Activated T-helper 1 cell treated with anti-CD3 and anti-CD28 coated beads, Interleukin-2, amount 50 U/mL, for 16 hours (primary cell): ENCODE measurements at regions not wholly inside any gene's neighbourhood (a gene's known extent, or its start where the extent isn't known, plus 50 kb on each side); places are given as distances from the start of the nearest gene placed in this dataset.

Experiments used
- DNase-seq, 2 donors: peaks; one replicate each; pipeline ENCODE4 v3.0.0-alpha.2; 2020; ENCODE audit warnings: low read depth in 1 of 2, low spot score in 1 of 2

DNA sequence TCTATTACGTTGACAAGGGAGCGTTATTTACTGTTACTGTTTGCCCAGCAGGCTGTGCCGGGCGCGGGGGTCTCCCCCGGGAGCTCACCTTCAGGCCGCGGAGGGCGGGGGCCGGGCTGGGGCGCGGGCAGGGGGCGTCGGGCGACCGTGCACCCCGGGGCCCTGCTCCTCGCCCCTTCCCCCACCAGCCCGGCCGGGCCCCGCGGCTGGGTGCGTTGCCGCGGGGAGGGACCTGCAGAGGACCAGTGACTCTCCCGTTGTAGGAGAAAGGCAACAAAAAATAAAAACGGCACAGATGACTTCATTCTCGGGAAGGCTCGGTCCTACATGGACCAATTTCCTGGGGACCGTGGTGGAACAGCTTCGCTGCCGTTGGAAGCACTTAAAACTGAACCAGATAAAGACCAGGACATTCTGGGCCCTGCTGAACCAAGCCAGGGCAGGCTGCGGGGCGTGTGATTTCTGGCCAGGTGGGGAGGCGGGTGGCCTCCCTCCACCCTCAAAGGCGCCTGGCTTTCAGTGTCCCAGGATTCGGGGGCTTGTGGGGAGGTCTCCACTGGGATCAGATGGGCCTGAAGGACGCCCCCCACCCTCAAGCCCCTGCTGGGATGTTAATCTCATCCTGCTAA lies 57.4 kb downstream of the IGLL1 start:
- DNase-seq: no peak

DNA sequence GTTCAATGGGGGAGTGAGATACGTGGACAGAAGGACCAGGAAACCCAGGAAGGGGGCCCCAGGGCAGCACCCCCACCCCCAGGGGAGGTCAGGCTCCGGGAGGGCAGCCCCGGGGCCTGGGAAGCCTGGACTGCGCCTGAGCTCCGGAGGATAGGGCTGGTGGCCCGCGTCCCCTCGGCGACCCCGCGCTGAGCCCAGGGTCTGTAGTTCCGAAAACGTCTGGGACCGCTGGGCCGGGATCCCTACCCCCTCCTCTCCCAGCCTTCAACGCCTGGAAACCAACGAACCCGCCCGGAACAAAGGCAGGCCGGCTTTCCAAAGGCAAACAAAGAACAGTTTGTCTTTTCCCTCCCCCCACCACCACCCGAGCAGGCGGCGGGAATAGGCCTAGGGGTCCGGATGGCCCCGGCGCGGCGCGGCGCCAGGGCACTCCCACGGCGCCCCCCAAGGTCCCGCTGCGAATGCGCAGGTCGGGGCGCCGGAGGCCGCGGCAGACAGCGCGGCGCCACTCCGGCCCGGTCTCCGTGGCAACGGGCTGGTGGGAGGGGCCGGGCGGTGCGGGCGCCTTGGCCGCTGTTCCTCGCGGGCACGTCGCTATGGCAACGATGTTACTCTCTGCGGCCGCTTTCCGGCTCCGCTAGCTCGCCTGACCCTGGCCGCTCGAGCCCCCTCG lies 58.5 kb downstream of the IGLL1 start:
- DNase-seq: peak; percentile 37 to 49

DNA sequence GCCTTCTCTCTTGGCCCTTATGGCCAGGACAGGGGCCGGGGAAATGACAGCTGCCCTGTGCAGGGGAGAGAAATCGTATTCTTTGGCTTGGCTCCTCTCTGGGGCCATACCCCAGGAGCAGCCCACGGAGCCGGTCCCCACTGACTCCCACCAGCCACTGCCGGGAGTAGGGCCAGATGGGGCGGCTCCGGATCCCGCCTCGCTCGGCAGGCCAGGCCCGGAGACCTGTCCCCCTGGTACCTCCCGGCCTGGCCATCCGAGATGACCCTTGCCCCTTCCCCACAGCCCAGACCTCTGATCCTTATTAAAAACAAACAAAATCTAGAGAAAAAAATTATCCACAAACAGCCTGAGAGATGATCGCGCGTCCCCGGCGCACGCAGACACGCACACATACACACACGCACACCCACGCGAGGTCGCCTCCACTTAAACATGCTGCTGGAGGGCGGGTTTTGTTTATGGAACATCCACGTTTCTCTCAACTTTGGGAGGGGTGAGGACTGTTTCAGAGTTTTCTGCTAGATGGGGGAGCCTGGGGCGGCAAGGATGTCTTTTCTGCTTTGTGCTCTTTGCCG lies 59.1 kb downstream of the IGLL1 start:
- DNase-seq: no peak

DNA sequence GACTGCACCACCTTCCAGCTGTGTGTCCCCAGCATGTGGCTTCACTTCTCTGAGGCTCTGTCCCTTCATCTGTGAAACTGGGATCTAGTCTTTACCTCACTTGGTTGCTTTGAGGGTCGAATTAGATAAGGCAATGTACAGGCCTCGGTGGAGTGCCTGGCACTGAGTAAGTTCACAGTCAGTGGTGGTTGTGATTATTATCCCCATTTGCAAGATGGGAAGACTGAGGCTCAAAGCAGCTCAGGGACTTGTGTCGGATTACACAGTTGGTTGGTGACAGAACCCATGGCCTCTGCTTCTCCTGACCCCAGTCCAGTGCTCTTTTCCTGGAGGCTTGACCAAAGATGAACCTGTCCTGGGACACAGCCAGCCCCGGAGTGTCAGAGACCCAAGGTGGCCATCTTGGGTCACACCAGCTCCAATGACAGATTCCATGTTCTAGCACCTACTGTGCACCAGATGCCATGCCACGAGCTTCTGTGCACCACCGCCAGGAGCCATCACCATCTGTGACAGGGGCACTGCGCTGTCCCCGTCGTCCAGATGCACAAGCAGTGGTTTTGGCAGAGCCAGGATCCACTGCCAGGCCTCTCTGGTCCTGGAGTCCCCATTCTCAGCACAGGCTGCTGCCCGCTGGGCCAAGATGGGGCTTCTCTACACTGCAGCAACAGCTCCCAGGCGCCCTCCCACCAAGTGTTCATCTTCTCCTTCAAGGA lies 60.5 kb downstream of the IGLL1 start:
- no peak for DNase-seq

DNA sequence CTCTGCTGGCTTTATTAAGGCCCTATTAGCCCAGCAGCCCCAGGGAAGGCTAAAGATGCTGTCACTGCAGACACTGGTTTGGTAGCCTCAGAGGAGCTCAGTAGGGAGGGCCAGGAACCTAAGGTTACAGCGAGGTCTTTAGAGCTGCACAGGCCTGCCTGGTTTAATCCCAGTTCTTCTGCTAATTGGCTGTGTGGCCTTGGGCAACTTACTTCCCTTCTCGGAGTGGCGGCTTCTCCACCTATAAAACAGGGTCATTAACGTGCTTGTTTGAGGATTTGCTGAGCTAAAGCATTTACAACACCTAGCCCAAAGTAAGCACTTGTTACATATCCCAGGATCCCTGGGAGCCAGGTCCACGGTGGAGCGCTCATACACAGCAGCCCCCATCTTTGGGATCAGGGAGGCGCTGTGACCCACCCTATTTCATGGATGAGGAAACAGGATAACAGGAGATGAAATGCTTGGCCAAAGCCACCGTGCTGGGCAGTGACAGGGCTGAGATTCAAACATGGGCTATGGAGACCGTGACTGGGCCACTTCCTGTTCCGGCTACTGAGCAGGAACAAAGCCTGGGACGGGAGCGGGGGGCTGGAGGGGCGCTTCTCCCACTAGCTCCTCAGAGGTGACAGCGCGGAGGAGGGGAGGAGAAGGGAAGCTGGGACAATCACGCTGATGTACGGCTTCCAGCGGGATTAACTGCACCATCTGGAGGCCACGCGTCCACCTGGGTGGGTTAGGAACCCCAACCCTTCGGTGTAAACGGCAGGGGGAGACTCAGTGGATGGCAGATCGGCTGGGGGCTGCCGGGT lies 61.5 kb downstream of the IGLL1 start:
- no peak for DNase-seq

DNA sequence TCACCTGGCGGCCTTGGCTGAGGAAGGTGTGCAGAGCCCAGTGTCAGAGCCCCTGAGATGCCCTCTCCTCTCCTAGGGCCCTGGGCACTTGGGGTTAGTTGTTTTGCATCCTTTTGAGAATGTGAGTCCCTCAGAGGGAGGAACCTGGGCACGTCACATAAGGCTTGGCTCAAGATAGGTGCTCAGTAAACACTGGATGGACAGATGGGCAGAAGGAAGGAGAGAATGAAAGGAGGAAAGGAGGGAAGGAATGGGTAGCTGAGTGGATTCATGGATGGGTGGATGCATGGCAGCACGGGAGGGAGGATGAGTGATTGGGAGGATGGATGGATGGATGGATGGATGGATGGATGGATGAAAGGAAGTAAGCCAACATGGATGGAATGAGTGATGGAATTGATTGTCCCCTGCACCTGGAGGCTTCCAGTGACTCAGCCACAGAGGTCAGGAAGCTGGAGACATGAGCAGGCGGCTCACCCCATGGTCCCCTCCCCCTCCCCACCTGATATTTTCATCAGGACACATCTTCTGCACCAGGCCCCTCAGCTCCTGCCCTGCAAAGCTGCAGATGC lies 62.2 kb downstream of the IGLL1 start:
- DNase-seq: no peak

DNA sequence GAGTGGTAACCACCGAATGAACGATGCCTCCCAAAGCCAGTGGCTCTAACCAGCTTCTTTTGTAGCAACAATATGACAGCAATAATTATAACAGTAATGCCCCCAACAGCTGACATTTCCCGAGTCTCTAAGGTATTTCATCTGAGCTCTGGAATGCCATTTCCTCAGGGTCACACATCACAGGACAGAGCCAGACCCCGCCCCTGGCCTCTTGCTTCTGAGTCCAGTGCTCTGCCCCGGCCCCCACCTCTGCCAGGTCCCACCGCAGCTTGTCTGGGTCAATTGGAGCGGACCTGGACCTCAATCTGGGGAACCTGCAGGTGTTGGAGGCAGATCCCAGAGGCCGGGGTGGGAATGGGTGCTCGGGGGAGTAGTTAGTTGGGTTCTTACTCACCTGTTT lies 63.8 kb downstream of the IGLL1 start:
- DNase-seq: no peak

DNA sequence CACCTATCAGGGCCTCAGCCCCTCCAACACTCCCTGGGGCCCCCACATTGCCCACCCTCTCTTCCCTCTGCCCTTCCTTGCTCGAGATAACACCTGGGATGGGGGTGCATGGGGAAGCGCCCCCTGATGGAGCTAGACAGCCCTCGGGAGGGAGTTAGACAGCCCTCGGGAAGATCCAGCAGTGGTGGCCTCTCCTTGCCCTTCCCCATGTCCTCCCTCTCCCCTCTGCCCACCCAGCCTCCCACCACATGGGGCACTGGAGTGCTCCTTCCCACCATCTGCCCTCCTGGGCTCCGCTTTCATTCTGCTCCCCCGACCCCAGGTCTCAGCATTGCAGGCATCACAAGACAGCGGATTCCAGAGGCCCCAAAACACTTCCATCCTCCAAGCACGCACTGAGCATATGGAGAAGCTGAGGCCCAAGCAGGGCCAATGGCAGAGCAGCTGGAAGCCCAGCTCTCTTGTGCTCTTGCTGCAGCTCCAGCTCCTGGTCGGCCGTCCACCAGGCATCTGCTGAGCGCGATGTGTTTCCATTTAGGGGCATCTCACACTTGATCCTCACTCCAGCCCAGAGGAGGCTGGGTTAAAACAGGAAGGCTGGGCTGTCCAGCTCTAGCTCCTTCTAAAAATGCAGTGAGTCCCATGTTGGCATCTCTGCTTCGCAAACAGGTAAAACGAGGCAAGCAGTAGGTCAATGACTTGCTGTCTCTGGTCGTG lies 65.6 kb downstream of the IGLL1 start:
- no peak for DNase-seq

DNA sequence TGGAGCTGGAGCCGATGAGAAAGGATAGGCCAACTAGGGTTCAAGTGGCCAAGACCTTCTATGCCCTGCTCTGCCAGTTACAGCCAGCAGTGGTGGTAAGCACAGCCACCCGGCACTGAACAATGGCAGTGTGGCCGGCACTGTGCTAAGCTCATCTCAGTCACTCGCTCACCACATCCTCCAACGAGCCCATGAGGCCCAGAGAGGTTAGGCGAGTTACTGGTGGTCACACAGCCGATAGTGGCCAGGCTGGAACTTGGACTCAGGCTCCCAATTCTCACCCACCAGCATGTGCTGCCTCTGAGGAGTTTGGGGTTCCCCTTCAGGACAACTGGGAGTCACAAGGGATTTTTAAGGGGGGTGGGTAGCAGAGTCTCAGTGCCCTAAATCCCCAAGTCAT lies 66.4 kb downstream of the IGLL1 start:
- no peak for DNase-seq

DNA sequence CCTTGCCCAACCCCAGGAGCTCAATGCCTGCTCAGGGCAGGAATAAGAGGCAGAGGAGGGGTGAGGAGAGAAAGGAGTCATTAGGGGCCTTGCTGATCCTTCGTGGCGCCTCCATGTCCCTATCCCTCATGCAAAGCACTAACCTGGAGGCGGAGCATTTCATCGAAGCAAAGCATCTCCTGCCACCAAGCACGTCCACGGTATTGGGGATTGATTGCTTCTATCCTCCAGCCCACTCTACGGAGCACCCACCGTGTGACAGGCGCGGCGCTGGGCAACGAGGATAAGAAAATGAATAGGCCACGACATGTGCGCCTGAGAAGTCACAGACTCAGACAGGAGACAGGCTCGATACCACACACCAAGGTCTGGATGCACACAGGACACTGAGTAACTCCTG lies 67.0 kb downstream of the IGLL1 start:
- no peak for DNase-seq

DNA sequence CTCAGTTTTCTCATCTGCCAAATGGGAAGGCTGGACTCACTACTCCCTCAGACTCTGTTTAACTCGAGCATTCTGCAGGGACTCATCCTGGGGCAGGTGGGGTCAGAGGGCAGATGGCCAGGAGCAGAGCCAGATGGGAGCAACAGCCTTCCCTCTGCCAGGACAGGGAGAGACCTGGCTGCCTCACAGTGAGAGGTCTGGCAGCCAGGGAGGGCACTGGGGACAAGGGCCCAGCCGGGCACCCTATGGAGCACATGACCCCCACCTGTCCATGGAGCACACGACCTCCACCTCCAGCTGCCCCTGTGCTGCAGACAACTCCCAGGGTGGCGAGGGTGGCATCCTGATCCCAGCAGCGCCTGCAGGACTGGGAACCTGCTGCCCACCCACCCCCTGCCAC lies 67.4 kb downstream of the IGLL1 start:
- no peak for DNase-seq

DNA sequence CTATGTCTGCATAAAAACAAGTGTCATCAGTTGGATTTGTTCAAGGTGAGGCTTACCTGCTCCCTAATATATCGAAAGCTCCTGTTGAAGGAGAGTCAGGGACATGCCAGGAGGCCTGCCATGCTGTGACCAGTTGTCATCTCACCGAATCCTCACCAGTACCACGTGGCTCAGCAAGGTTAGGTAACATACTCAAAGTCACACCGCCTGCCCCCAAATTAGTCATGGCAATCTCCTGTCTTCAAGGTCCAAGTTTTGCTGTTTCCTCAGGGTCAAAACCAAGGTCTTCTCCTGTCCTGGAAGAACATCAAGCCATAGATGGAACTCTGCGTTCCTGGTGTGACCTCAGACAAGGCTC lies 67.8 kb downstream of the IGLL1 start:
- no peak for DNase-seq

DNA sequence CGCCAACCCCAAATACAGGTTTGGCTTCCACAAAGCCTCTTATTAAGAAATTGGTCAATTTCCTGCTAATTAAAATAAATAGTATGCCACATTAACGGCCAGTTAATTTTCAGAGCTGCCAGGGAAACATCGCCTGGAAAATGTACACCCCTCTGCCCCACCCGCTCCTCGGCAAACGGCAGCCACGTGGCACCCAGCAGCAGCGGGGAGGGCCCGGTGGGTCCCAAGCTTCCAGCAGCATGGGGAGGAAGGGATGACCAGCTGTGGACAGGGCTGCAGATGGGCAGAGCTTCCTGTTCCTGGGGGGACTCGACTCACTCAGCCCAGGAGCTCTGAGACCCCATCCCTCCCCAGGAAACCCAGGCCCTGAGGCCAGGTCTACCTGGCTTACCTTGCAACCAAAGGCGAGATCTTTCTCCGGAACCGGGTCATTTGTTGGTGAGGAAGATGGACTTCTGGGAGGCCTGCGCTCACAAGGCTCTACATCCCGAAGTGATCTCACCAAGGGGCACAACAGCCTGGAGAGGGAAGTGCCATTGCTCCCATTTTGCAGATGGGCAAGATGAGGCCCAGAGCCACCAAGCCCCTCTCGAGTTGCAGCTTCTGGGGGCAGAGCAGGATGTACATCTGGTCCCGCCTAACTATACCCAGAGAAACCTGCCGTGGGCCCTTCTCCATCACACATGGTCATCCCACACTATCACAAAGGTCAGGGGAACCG lies 68.3 kb downstream of the IGLL1 start:
- no peak for DNase-seq

DNA sequence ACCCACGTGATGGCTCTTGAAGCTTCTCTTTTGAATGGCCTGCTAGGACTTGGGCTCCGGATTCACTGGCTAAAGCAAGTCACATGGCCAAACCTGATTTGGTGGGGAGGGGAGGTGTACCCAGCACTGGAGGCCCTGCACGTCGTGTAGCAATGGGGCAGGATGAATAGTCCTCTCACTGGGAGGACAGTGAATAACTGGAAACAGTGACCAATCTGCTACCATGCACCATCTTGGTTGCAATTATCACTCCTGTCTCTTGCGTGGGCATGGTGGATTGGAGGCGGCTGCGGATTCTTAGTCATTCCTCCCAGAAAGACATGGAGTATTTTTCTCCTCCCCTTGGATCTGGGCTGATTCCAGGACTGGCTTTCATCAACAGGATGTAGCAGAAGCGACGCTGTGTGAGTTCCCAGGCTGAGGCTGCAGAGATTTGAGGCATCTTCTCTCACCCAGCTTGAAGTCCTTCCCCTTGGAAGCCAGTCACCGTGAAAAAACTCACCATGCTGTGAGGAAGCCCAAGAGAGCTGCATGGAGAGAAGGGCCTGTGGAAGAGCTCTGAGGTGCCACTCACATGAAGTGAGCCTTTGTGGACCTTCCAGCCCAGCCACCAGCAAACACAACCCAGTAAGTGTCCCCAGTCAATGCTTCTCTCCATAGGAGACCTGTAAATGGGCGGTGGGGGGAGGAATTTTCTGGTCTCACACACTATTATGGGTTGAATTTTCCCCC lies 70.4 kb downstream of the IGLL1 start:
- DNase-seq: no peak

DNA sequence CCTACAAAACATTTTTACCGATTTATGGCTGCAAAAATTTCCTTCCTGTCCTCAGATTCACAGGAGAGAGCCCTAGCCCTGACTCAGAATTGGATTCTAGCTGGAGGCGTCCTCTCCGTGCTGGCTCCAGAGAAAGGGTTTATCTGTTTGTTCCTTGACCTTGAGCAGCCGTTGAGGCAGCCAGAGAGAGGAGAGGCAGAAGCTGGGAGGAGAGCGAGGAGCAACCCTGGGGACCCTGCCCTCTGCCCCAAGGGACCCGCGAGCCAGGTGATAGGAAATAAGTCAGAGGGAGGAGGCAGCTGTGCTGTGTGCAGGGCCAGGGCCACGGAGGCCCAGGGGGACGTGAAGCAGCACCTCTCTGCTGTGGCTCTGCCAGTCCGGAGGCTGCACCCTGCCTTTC lies 75.6 kb downstream of the IGLL1 start:
- DNase-seq: no peak

DNA sequence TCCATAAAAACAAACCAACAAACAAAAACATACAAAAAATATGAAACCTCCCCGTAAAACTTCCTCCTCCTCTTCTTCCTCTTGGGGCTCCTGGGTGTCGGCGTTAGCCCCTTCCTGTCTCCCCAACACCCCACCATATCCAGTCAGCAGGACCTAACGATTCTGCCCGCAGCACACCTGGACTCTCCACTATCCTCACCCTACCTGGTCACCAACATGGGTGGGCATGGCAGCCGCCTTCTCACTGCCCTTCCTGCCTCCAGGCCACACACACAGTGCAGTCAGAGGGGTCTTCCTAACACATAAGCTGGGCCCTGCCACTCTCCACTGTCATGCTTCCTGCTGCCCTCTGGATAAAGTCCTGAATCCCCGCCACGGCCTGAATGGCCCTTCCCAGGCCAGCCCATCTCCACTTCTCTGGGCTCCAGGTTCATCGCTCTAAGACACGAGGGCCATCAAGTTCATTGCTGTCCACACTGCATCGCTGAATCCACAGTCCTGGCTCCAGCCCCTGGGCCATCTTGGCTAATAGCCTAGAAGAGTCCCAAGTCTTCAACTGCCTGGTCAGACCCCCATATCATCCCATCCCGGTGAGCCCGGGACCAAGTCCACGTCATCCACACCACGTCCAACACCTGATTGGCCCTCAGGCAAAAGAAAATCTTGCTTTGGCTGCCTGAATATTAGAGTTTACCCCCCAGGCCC lies 76.2 kb downstream of the IGLL1 start:
- no peak for DNase-seq

DNA sequence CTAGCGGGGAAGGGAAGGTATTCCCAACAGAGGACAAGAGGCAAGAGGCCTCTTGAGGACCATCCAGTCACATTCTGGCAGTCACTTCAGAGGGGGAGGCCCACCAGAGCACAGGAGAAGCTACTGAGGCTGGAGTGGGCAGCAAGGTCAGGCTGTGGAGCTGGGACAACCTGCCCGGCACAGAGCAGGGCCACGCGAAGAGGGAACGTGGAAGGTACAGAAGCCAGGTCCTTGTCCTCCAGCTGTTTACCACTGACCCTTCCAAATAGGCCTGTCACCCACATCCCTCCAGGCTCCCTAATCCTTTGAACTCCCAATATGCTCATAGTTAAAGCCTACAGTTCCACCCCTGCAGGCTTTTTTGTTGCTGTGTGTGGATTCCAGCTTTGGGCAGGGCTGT lies 76.9 kb downstream of the IGLL1 start:
- no peak for DNase-seq

DNA sequence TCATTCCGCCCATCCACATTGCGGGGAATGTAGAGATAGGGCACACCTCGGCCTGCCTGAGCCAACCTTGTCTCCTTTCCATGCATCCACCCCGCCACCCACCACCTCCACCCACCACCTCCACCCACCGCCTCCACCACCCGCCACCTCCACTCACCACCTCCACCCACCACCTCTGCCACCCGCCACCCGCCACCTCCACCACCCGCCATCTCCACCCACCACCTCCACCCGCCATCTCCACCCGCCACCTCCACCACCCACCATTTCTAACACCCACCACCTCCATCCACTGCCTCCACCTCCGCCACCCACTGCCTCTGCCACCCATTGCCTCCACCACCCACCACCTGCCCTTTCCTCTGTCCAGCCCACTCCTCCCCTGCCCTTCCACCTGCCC lies 78.4 kb downstream of the IGLL1 start:
- DNase-seq: no peak

DNA sequence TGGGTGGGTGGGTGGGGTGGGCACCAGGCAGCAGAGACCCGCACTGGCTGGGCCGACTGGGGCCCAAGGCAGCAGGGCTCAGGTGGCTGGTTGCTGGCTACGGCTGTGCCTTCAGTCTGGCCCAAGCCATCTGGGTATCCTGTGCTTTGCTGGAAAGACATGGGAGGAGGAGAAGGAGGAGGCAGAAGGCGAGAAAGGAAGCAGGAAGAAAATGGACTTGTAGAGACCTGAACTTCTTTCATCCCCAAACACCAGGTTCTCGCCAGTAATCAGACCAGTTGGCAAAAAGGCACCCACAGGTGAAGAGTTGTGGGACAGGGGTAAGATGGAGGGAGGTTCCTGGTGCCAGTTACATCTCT lies 78.8 kb downstream of the IGLL1 start:
- DNase-seq: no peak
